Sigmoid colon (tissue), 3 donors: ENCODE measurements at regions not wholly inside any gene's neighbourhood (a gene's known extent, or its start where the extent isn't known, plus 50 kb on each side); places are given as distances from the start of the nearest gene placed in this dataset.

Experiments
- CTCF ChIP-seq, 4 experiments: fragments of 450-650 bp in 3 of 4; fragments of 200-600 bp in 1 of 4; IDR thresholded peaks; one replicate each; pipeline ENCODE4 v1.5.1; 2016 to 2019; ENCODE audit warnings: antibody characterized with exemption in 4 of 4, mild to moderate bottlenecking in 3 of 4, moderate library complexity in 2 of 4
- POLR2A ChIP-seq, 2 donors: fragments of 450-650 bp; IDR thresholded peaks; one replicate each; pipeline ENCODE4 v1.6.1; 2016; ENCODE audit warnings: antibody characterized with exemption in 2 of 2, mild to moderate bottlenecking in 2 of 2, moderate library complexity in 2 of 2

GRCh38 chr5:74337254-74337983 is 303.1 kb downstream of the ENC1 start:
- TF ChIP-seq CTCF (IDR thresholded peaks at IDR 0.05), result no peak
- TF ChIP-seq POLR2A (IDR thresholded peaks at IDR 0.05), result no peak
